Suppressor macrophage treated with lipopolysaccharide for 1 hour (primary cell): ENCODE measurements at regions not wholly inside any gene's neighbourhood (a gene's known extent, or its start where the extent isn't known, plus 50 kb on each side); places are given as distances from the start of the nearest gene placed in this dataset.
"Not testable (repeated sequence)": the region's sequence is repeated elsewhere in the genome, so short reads cannot be mapped to it uniquely, and the experiment has no call there.

Experiments used
- DNase-seq, 3 donors: peaks; one replicate each; pipeline ENCODE4 v3.0.0-alpha.2; 2020 to 2022

- DNase-seq: no peak
These were observed 721.9 kb upstream of the IGFBP7 start for GRCh38 chr4:57832083-57832482.

- no peak for DNase-seq
These were observed 679.5 kb upstream of the IGFBP7 start for GRCh38 chr4:57789666-57790065.

GRCh38 chr4:57777876-57778275 lies 667.7 kb upstream of the IGFBP7 start:
- no peak for DNase-seq

- no peak for DNase-seq
These were observed 664.5 kb upstream of the IGFBP7 start for GRCh38 chr4:57774681-57775080.

- DNase-seq: no peak
These were observed 664.0 kb upstream of the IGFBP7 start for GRCh38 chr4:57774171-57774570.

- no peak for DNase-seq
These were observed 656.2 kb upstream of the IGFBP7 start for GRCh38 chr4:57766341-57766740.

GRCh38 chr4:57764856-57765255 lies 654.7 kb upstream of the IGFBP7 start:
- no peak for DNase-seq

- peak in 2 of 3 donors; percentile 2 to 18 for DNase-seq
These were observed 652.9 kb upstream of the IGFBP7 start for GRCh38 chr4:57763070-57763469.

- no peak for DNase-seq
These were observed 630.5 kb upstream of the IGFBP7 start for GRCh38 chr4:57740625-57741190.

GRCh38 chr4:57736781-57737180 lies 626.6 kb upstream of the IGFBP7 start:
- DNase-seq: no peak

GRCh38 chr4:57734104-57734670 lies 624.0 kb upstream of the IGFBP7 start:
- no peak for DNase-seq

GRCh38 chr4:57729775-57730570 lies 619.8 kb upstream of the IGFBP7 start:
- not testable (repeated sequence) for DNase-seq

- no peak for DNase-seq
These were observed 616.0 kb upstream of the IGFBP7 start for GRCh38 chr4:57726154-57726553.

- no peak for DNase-seq
These were observed 609.3 kb upstream of the IGFBP7 start for GRCh38 chr4:57719456-57719855.

- not testable (repeated sequence) for DNase-seq
These were observed 604.1 kb upstream of the IGFBP7 start for GRCh38 chr4:57714313-57714712.

- DNase-seq: no peak
These were observed 599.9 kb upstream of the IGFBP7 start for GRCh38 chr4:57710053-57710452.

GRCh38 chr4:57691370-57691769 lies 581.2 kb upstream of the IGFBP7 start:
- DNase-seq: no peak

- no peak for DNase-seq
These were observed 579.6 kb upstream of the IGFBP7 start for GRCh38 chr4:57689693-57690205.

- no peak for DNase-seq
These were observed 572.1 kb upstream of the IGFBP7 start for GRCh38 chr4:57682275-57682674.

GRCh38 chr4:57679969-57680368 lies 569.8 kb upstream of the IGFBP7 start:
- no peak for DNase-seq

GRCh38 chr4:57676394-57676793 lies 566.2 kb upstream of the IGFBP7 start:
- DNase-seq: no peak

- no peak for DNase-seq
These were observed 562.8 kb upstream of the IGFBP7 start for GRCh38 chr4:57672846-57673433.

GRCh38 chr4:57668621-57669020 lies 558.4 kb upstream of the IGFBP7 start:
- no peak for DNase-seq

GRCh38 chr4:57665806-57666205 lies 555.6 kb upstream of the IGFBP7 start:
- no peak for DNase-seq
